ENCODE measurements at regions not wholly inside any gene's neighbourhood (a gene's known extent, or its start where the extent isn't known, plus 50 kb on each side); places are given as distances from the start of the nearest gene placed in this dataset.

- TF ChIP-seq CTCF (IDR thresholded peaks at IDR 0.05) (no peak), POLR2A (IDR thresholded peaks at IDR 0.05) (no peak)
Measured at GRCh38 chr6:164836486-164836885, 472.9 kb downstream of the C6orf118 start.

Data from tibial nerve (tissue), 3 donors.